Testis (tissue), 2 donors: ENCODE measurements at regions not wholly inside any gene's neighbourhood (a gene's known extent, or its start where the extent isn't known, plus 50 kb on each side); places are given as distances from the start of the nearest gene placed in this dataset.

Experiments used
- POLR2A ChIP-seq: fragments of 450-650 bp; IDR thresholded peaks from one replicate; pipeline ENCODE4 v1.6.1; 2017; ENCODE audit warnings: antibody characterized with exemption, mild to moderate bottlenecking, moderate library complexity
- TF ChIP-seq, protein P1 (sequence below), 3 experiments: fragments of 450-650 bp in 2 of 3; fragments of 200-600 bp in 1 of 3; sonication (generic) in 1 of 3; IDR thresholded peaks; one replicate each; pipeline ENCODE4 v1.5.1; 2016 to 2019; ENCODE audit warnings: antibody characterized with exemption in 3 of 3, mild to moderate bottlenecking in 2 of 3, moderate library complexity in 1 of 3

DNA sequence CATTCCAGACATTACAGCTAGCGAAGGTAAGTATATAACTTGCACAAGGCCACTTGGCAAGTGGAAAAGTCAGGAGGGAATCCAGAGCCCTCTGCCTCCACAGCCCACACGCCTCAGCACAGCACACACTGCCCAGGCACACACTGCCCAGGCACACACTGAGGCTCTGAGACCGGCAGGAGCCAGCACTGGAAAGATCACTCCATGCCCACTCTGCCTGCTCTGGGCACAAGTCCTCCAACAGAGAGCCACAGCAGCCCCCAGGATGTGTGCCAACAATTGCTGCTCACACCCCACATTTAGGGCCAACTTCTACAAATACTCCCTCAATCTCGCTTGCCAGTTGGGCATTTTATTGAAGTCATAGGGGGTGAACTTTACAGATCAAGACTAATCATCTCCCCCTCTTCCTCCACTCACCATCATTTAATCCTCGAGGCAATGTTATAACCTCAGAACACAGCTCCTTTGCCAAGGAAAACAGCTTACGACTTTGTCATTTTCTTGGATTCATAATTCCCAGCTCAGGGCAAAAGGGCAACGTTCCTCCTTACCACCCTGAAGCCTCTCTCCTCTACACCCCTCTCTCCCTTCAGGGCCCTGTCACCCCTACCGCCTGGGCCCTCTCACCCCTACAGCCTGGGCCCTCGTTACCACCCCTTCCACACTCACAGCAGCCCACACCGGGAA lies 53.0 kb upstream of the TPM1 start:
- TF ChIP-seq, protein P1, sequence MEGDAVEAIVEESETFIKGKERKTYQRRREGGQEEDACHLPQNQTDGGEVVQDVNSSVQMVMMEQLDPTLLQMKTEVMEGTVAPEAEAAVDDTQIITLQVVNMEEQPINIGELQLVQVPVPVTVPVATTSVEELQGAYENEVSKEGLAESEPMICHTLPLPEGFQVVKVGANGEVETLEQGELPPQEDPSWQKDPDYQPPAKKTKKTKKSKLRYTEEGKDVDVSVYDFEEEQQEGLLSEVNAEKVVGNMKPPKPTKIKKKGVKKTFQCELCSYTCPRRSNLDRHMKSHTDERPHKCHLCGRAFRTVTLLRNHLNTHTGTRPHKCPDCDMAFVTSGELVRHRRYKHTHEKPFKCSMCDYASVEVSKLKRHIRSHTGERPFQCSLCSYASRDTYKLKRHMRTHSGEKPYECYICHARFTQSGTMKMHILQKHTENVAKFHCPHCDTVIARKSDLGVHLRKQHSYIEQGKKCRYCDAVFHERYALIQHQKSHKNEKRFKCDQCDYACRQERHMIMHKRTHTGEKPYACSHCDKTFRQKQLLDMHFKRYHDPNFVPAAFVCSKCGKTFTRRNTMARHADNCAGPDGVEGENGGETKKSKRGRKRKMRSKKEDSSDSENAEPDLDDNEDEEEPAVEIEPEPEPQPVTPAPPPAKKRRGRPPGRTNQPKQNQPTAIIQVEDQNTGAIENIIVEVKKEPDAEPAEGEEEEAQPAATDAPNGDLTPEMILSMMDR (IDR thresholded peaks at IDR 0.05) = no peak
- TF ChIP-seq POLR2A = no peak
